ENCODE measurements at regions not wholly inside any gene's neighbourhood (a gene's known extent, or its start where the extent isn't known, plus 50 kb on each side); places are given as distances from the start of the nearest gene placed in this dataset.

DNA sequence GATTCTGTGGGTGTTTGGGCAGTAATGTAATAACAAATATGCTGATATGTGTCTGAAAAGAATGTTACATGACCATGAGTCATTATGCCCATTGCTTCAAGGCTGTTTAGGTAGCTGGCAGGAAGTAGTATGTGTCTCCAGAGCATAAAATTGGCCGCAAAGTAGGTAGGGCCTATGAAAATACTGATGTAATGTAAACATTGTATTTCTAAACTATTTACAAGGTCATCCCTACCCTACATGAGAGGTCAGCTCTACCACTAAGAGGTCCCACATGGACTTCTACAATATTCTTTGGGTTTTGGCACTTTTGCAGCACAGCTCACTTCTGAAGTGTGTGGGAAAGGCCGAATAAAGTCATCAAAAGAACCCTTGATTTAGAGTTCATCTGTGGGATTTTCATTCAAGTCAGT is 301.9 kb downstream of the AHR start:
- TF ChIP-seq POLR2AphosphoS5 (IDR thresholded peaks at IDR 0.05) (no peak), CTCF (IDR thresholded peaks at IDR 0.05; ENCODE audit: poor library complexity, severe bottlenecking) (no peak), SMC3 (conservative IDR thresholded peaks at IDR 0.05; ENCODE audit: poor library complexity) (no peak), EZH2 (IDR thresholded peaks at IDR 0.05; ENCODE audit: borderline replicate concordance, insufficient read depth, low read length, poor library complexity, severe bottlenecking) (no peak), EP300 (conservative IDR thresholded peaks at IDR 0.05; ENCODE audit: poor library complexity, severe bottlenecking) (no peak), REST (IDR thresholded peaks at IDR 0.05; ENCODE audit: borderline replicate concordance) (no peak), MXI1 (conservative IDR thresholded peaks at IDR 0.05; ENCODE audit: poor library complexity, severe bottlenecking) (no peak), RAD21 (conservative IDR thresholded peaks at IDR 0.05) (no peak), TAF1 (IDR thresholded peaks at IDR 0.05; ENCODE audit: low read depth) (no peak)
